ENCODE measurements at regions not wholly inside any gene's neighbourhood (a gene's known extent, or its start where the extent isn't known, plus 50 kb on each side); places are given as distances from the start of the nearest gene placed in this dataset.

GRCh38 chr14:66300886-66301285, 185.3 kb upstream of the CCDC196 start:
- H3K9me2 ChIP-seq (replicated peaks; ENCODE audit: insufficient read depth), result no peaks in the 10 kb centered on the region
- whole genome bisulfite sequencing (ENCODE audit: low lambda C conversion rate, missing lambda C conversion rate), result 86% methylated on average over 3 of the region's 3 CpGs
- H3K27me3 ChIP-seq, result no peaks in the 10 kb centered on the region

GRCh38 chr14:66306101-66306500, 180.1 kb upstream of the CCDC196 start:
- Histone ChIP-seq H3K36me3 (replicated peaks; ENCODE audit: insufficient read depth, low read depth) (no peaks in the 10 kb centered on the region), H4K20me1 (ENCODE audit: insufficient read depth, poor library complexity, severe bottlenecking) (no peaks in the 10 kb centered on the region), H3K79me2 (no peaks in the 10 kb centered on the region), H3K4me2 (no peak overlapping the region), H2AFZ (no peak overlapping the region), H3K27ac (no peak overlapping the region), H3K9me3 (ENCODE audit: low read depth) (no peaks in the 10 kb centered on the region), H3K4me3 (no peak overlapping the region), H3K27me3 (no peaks in the 10 kb centered on the region), H3K9me2 (replicated peaks; ENCODE audit: insufficient read depth) (no peaks in the 10 kb centered on the region), H3K4me1 (ENCODE audit: insufficient read depth) (no peaks in the 10 kb centered on the region)
- DNase-seq (ENCODE audit: low spot score), result no peak
- TF ChIP-seq CTCF (IDR thresholded peaks at IDR 0.05; ENCODE audit: poor library complexity) (no peak), EZH2 (IDR thresholded peaks at IDR 0.05; ENCODE audit: borderline replicate concordance) (no peak), EZH2phosphoT487 (IDR thresholded peaks at IDR 0.05; ENCODE audit: low read depth, severe bottlenecking, unreplicated experiment) (no peak)

More at GRCh38 chr14:66300886-66301285, 185.3 kb upstream of the CCDC196 start:
- no peak overlapping the region for H3K27ac ChIP-seq
- no peaks in the 10 kb centered on the region for H3K79me2 ChIP-seq
- H3K4me1 ChIP-seq (ENCODE audit: insufficient read depth), result no peaks in the 10 kb centered on the region
- H3K9me3 ChIP-seq (ENCODE audit: low read depth), result no peaks in the 10 kb centered on the region
- no peaks in the 10 kb centered on the region for H3K36me3 ChIP-seq (replicated peaks; ENCODE audit: insufficient read depth, low read depth)
- no peak overlapping the region for H2AFZ ChIP-seq
- no peak overlapping the region for H3K4me2 ChIP-seq
- H3K4me3 ChIP-seq, result no peak overlapping the region
- no peak for TF ChIP-seq EZH2 (IDR thresholded peaks at IDR 0.05; ENCODE audit: borderline replicate concordance)
- no peak for TF ChIP-seq CTCF (IDR thresholded peaks at IDR 0.05; ENCODE audit: poor library complexity)
- no peak for TF ChIP-seq EZH2phosphoT487 (IDR thresholded peaks at IDR 0.05; ENCODE audit: low read depth, severe bottlenecking, unreplicated experiment)
- no peak for DNase-seq (ENCODE audit: low spot score)
- H4K20me1 ChIP-seq (ENCODE audit: insufficient read depth, poor library complexity, severe bottlenecking), result no peaks in the 10 kb centered on the region

DNA sequence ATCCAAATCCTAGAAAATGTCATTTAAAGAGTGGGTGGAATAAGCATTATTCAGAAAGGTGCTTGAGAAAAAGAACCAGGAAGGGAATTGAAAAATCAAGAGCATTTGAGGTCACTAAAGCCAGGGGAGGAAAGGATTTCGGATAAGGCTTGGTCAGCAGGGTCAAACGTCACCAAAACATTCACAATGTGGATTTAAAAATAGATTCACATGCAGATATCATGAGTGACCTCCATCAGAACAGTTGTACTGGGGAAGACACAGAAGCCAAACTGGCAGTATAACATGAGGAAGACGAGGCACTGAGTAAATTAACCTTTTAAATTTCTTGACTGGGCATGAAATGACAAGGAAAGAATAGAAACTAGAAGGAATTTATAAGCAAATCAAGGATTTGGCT, 175.1 kb upstream of the CCDC196 start:
- Histone ChIP-seq H2AFZ (no peak overlapping the region), H3K4me1 (ENCODE audit: insufficient read depth) (no peaks in the 10 kb centered on the region), H3K9me2 (replicated peaks; ENCODE audit: insufficient read depth) (no peaks in the 10 kb centered on the region), H3K4me2 (no peak overlapping the region), H3K9me3 (ENCODE audit: low read depth) (no peaks in the 10 kb centered on the region), H3K36me3 (replicated peaks; ENCODE audit: insufficient read depth, low read depth) (no peaks in the 10 kb centered on the region), H3K27me3 (no peaks in the 10 kb centered on the region), H3K27ac (no peak overlapping the region), H3K79me2 (no peaks in the 10 kb centered on the region), H3K4me3 (no peak overlapping the region), H4K20me1 (ENCODE audit: insufficient read depth, poor library complexity, severe bottlenecking) (no peaks in the 10 kb centered on the region)
- WGBS (ENCODE audit: low lambda C conversion rate, missing lambda C conversion rate), result 87% methylated on average over 3 of the region's 3 CpGs
- TF ChIP-seq EZH2 (IDR thresholded peaks at IDR 0.05; ENCODE audit: borderline replicate concordance), result no peak
- no peak for TF ChIP-seq CTCF (IDR thresholded peaks at IDR 0.05; ENCODE audit: poor library complexity)
- TF ChIP-seq EZH2phosphoT487 (IDR thresholded peaks at IDR 0.05; ENCODE audit: low read depth, severe bottlenecking, unreplicated experiment), result no peak
- no peak for DNase-seq (ENCODE audit: low spot score)

DNA sequence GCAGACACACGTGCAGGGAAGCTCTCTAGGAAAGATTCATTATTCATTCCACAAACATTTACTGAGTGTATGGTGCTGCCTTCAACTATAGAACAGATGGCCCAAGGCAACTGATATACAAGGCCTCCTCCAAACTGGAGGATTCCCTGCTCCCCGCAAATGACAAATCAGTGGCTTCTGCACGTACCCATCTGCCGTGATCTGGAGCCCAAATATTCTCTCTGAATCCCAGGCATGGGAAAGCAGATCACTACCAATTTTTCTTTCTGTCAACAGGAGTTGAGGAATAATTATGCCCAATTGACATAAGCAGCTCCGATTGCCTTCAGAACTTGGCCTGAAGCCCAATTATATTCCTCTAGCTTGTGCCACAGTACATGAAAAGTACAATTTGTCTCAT, 174.2 kb upstream of the CCDC196 start:
- WGBS (ENCODE audit: low lambda C conversion rate, missing lambda C conversion rate), result 81% methylated on average over 5 of the region's 5 CpGs
- H4K20me1 ChIP-seq (ENCODE audit: insufficient read depth, poor library complexity, severe bottlenecking), result no peaks in the 10 kb centered on the region

More for the DNA sequence above, 174.2 kb upstream of the CCDC196 start:
- Histone ChIP-seq H3K9me3 (ENCODE audit: low read depth) (no peaks in the 10 kb centered on the region), H3K79me2 (no peaks in the 10 kb centered on the region), H3K9me2 (replicated peaks; ENCODE audit: insufficient read depth) (no peaks in the 10 kb centered on the region), H3K27me3 (no peaks in the 10 kb centered on the region), H3K4me3 (no peak overlapping the region), H3K4me1 (ENCODE audit: insufficient read depth) (no peaks in the 10 kb centered on the region), H3K4me2 (no peak overlapping the region), H3K27ac (no peak overlapping the region), H2AFZ (no peak overlapping the region), H3K36me3 (replicated peaks; ENCODE audit: insufficient read depth, low read depth) (no peaks in the 10 kb centered on the region)
- no peak for DNase-seq (ENCODE audit: low spot score)
- TF ChIP-seq EZH2 (IDR thresholded peaks at IDR 0.05; ENCODE audit: borderline replicate concordance), result no peak
- no peak for TF ChIP-seq CTCF (IDR thresholded peaks at IDR 0.05; ENCODE audit: poor library complexity)
- no peak for TF ChIP-seq EZH2phosphoT487 (IDR thresholded peaks at IDR 0.05; ENCODE audit: low read depth, severe bottlenecking, unreplicated experiment)

Data from hepatocyte (in vitro differentiated cells).